H9 (cell line): ENCODE measurements at regions not wholly inside any gene's neighbourhood (a gene's known extent, or its start where the extent isn't known, plus 50 kb on each side); places are given as distances from the start of the nearest gene placed in this dataset.

Experiments used
- DNase-seq: peaks from one replicate; pipeline ENCODE4 v3.0.0-alpha.2; 2017
- H2AFZ ChIP-seq: one replicate; pipeline ENCODE4 v1.6.1; 2013; ENCODE audit warnings: mild to moderate bottlenecking, low read length, control low read depth, moderate library complexity
- H2AK5ac ChIP-seq: 2 replicates; pipeline ENCODE4 v1.6.1; 2013; ENCODE audit warnings: low read length, control low read depth, mixed read lengths; ENCODE audit not compliant: insufficient read length
- H2BK120ac ChIP-seq: one replicate; pipeline ENCODE4 v1.6.1; 2013; ENCODE audit warnings: low read depth, mild to moderate bottlenecking, low read length, control low read depth, inconsistent platforms; ENCODE audit not compliant: poor library complexity, severe bottlenecking
- H2BK12ac ChIP-seq: 2 replicates; pipeline ENCODE4 v1.6.1; 2013; ENCODE audit warnings: low read length, control low read depth, mixed read lengths, low read depth; ENCODE audit not compliant: insufficient read length
- H2BK15ac ChIP-seq: 2 replicates; pipeline ENCODE4 v1.6.1; 2013; ENCODE audit warnings: low read depth, low read length, control low read depth
- H2BK20ac ChIP-seq: one replicate; pipeline ENCODE4 v1.6.1; 2013; ENCODE audit warnings: low read depth, mild to moderate bottlenecking, low read length, control low read depth, inconsistent platforms; ENCODE audit not compliant: poor library complexity, severe bottlenecking
- H2BK5ac ChIP-seq: 2 replicates; pipeline ENCODE4 v1.6.1; 2013; ENCODE audit warnings: low read length, control low read depth, mixed read lengths; ENCODE audit not compliant: insufficient read length
- H3K14ac ChIP-seq: 2 replicates; pipeline ENCODE4 v1.6.1; 2013; ENCODE audit warnings: low read length, control low read depth; ENCODE audit not compliant: insufficient read depth
- H3K18ac ChIP-seq: 2 replicates; pipeline ENCODE4 v1.6.1; 2013; ENCODE audit warnings: low read depth, mild to moderate bottlenecking, mixed read lengths, low read length, control low read depth; ENCODE audit not compliant: insufficient read length
- H3K23ac ChIP-seq: 2 replicates; pipeline ENCODE4 v1.6.1; 2013; ENCODE audit warnings: low read length, control low read depth, mixed read lengths, low read depth; ENCODE audit not compliant: insufficient read length
- H3K23me2 ChIP-seq: 2 replicates; pipeline ENCODE4 v1.6.1; 2013; ENCODE audit warnings: low read depth, mild to moderate bottlenecking, mixed read lengths, low read length, control low read depth; ENCODE audit not compliant: insufficient read length, poor library complexity, severe bottlenecking
- H3K27ac ChIP-seq: 2 replicates; pipeline ENCODE4 v1.5.1; 2013; ENCODE audit warnings: low read length, control low read depth, mixed read lengths, low read depth; ENCODE audit not compliant: insufficient read length
- H3K27me3 ChIP-seq: 2 replicates; pipeline ENCODE4 v1.6.1; 2013; ENCODE audit warnings: low read length, control low read depth, inconsistent platforms; ENCODE audit not compliant: insufficient read depth
- H3K4ac ChIP-seq: 2 replicates; pipeline ENCODE4 v1.6.1; 2013; ENCODE audit warnings: low read depth, mild to moderate bottlenecking, control low read depth, inconsistent platforms, low read length, moderate library complexity
- H3K4me1 ChIP-seq: 2 replicates; pipeline ENCODE4 v1.6.1; 2013; ENCODE audit warnings: low read length, control low read depth, inconsistent platforms; ENCODE audit not compliant: insufficient read depth
- H3K4me2 ChIP-seq: 2 replicates; pipeline ENCODE4 v1.6.1; 2013; ENCODE audit warnings: low read length, control low read depth, mixed read lengths; ENCODE audit not compliant: insufficient read length, insufficient read depth
- H3K56ac ChIP-seq: 2 replicates; pipeline ENCODE4 v1.6.1; 2013; ENCODE audit warnings: low read depth, mild to moderate bottlenecking, mixed read lengths, low read length, control low read depth; ENCODE audit not compliant: insufficient read length
- H3K79me1 ChIP-seq: 2 replicates; pipeline ENCODE4 v1.6.1; 2013; ENCODE audit warnings: low read depth, mild to moderate bottlenecking, moderate library complexity, low read length, control low read depth, inconsistent platforms; ENCODE audit not compliant: insufficient read depth, poor library complexity, severe bottlenecking
- H3K79me2 ChIP-seq: 2 replicates; pipeline ENCODE4 v1.6.1; 2013; ENCODE audit warnings: low read length, control low read depth, inconsistent platforms; ENCODE audit not compliant: insufficient read depth
- H3K9ac ChIP-seq: 2 replicates; pipeline ENCODE4 v1.6.1; 2013; ENCODE audit warnings: low read length, control low read depth, mixed read lengths; ENCODE audit not compliant: insufficient read length; ENCODE audit errors: extremely low read depth
- H3K9me3 ChIP-seq: one replicate; pipeline ENCODE4 v1.6.1; 2013; ENCODE audit warnings: low read depth, low read length, inconsistent platforms; ENCODE audit not compliant: control insufficient read depth
- H3T11ph ChIP-seq: one replicate; pipeline ENCODE4 v1.6.1; 2013; ENCODE audit warnings: mild to moderate bottlenecking, low read length, control low read depth, inconsistent platforms
- H4K20me1 ChIP-seq: one replicate; pipeline ENCODE4 v1.6.1; 2013; ENCODE audit not compliant: control insufficient read depth, insufficient read length, insufficient read depth
- H4K5ac ChIP-seq: 2 replicates; pipeline ENCODE4 v1.6.1; 2013; ENCODE audit warnings: low read depth, mild to moderate bottlenecking, mixed read lengths, low read length, control low read depth; ENCODE audit not compliant: insufficient read length
- H4K8ac ChIP-seq: replicated peaks from 2 replicates; pipeline ENCODE4 v1.6.1; 2013; ENCODE audit warnings: low read length, control low read depth, mixed read lengths, low read depth; ENCODE audit not compliant: insufficient read length
- H4K91ac ChIP-seq: 2 replicates; pipeline ENCODE4 v1.6.1; 2013; ENCODE audit warnings: low read depth, mild to moderate bottlenecking, moderate library complexity, mixed read lengths, low read length, control low read depth; ENCODE audit not compliant: insufficient read length
- H3K27ac Mint-ChIP-seq, 3 experiments: 2 replicates in 2 of 3; 3 replicates in 1 of 3; pipeline ENCODE4 v1.8.0; 2020 to 2021; ENCODE audit warnings: mixed read lengths in 3 of 3, mild to moderate bottlenecking in 1 of 3, moderate library complexity in 1 of 3
- H3K27me3 Mint-ChIP-seq: 2 replicates; pipeline ENCODE4 v1.8.0; 2021; ENCODE audit warnings: low read depth, mild to moderate bottlenecking, moderate library complexity, mixed read lengths
- H3K36me3 Mint-ChIP-seq, 3 experiments: 2 replicates in 2 of 3; 3 replicates in 1 of 3; pipeline ENCODE4 v1.8.0; 2020 to 2021; ENCODE audit warnings: low read depth in 3 of 3, mixed read lengths in 3 of 3; ENCODE audit not compliant: insufficient read depth in 1 of 3
- H3K4me1 Mint-ChIP-seq, 2 experiments: 2 replicates each; pipeline ENCODE4 v1.8.0; 2020; ENCODE audit warnings: mixed read lengths in 2 of 2
- H3K4me3 Mint-ChIP-seq, 2 experiments: 2 replicates in 1 of 2; 3 replicates in 1 of 2; pipeline ENCODE4 v1.8.0; 2020 to 2021; ENCODE audit warnings: mild to moderate bottlenecking in 2 of 2, mixed read lengths in 2 of 2, moderate library complexity in 1 of 2
- H3K9me3 Mint-ChIP-seq, 2 experiments: 2 replicates in 1 of 2; 3 replicates in 1 of 2; pipeline ENCODE4 v1.8.0; 2020; ENCODE audit warnings: mild to moderate bottlenecking in 2 of 2, mixed read lengths in 2 of 2, moderate library complexity in 1 of 2
- WGBS: extraction: QIAGEN DNeasy Blood & Tissue Kit; methylation state at CpG from one replicate; pipeline ENCODE4 v1.1.7; 2013; ENCODE audit warnings: missing lambda C conversion rate, low lambda C conversion rate, mixed read lengths; ENCODE audit not compliant: insufficient read length; ENCODE audit errors: extremely low coverage; 5-methylcytosine and 5-hydroxymethylcytosine counted together
- TF ChIP-seq, protein P1 (sequence below): fragments of 200-600 bp; sonication (generic); conservative IDR thresholded peaks from 3 replicates; pipeline ENCODE4 v1.8.0; 2021; ENCODE audit warnings: antibody characterized with exemption, mild to moderate bottlenecking

DNA sequence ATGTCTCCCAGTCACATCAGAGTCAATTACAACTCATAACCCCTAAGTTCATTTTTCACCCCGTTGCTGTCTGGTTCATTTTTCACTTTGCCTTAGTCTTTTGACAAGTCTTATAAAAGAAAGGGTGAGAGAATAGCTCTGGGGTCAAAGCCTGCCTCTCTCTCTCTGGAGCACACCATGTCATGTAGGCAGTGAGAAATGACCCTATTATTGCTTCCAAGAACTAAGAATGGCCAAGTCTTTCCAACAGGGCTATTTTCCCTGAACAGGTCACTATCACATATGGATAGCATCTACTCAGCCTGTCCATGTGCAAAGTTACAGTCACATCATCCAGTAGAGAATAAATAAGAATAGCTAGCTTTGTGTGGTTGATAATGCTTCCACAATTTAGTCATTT is 655.5 kb upstream of the LRRC4C start:
- Mint-ChIP-seq H3K9me3 (no peaks in the 10 kb centered on the region), H3K27ac (no peak overlapping the region), H3K36me3 (no peaks in the 10 kb centered on the region), H3K4me1 (no peaks in the 10 kb centered on the region), H3K4me3 (no peak overlapping the region), H3K27me3 (no peaks in the 10 kb centered on the region)
- Histone ChIP-seq H2BK20ac (no peak overlapping the region), H3K79me1 (no peaks in the 10 kb centered on the region), H3K79me2 (no peaks in the 10 kb centered on the region), H3K27ac (no peak overlapping the region), H4K91ac (no peak overlapping the region), H2BK12ac (no peak overlapping the region), H3K23ac (no peak overlapping the region), H2BK120ac (no peak overlapping the region), H3K4me2 (no peak overlapping the region), H4K20me1 (no peaks in the 10 kb centered on the region), H2AK5ac (no peak overlapping the region), H3K14ac (no peak overlapping the region), H2AFZ (no peak overlapping the region), H3K18ac (no peak overlapping the region), H2BK5ac (no peak overlapping the region), H3T11ph (no peak overlapping the region), H3K23me2 (no peaks in the 10 kb centered on the region), H2BK15ac (no peak overlapping the region), H3K27me3 (no peaks in the 10 kb centered on the region), H3K4me1 (no peaks in the 10 kb centered on the region), H3K9ac (no peak overlapping the region), H3K4ac (no peak overlapping the region), H4K8ac (no peak overlapping the region), H3K56ac (no peak overlapping the region), H3K9me3 (no peaks in the 10 kb centered on the region), H4K5ac (no peak overlapping the region)
- no peak for DNase-seq
- TF ChIP-seq, protein P1, sequence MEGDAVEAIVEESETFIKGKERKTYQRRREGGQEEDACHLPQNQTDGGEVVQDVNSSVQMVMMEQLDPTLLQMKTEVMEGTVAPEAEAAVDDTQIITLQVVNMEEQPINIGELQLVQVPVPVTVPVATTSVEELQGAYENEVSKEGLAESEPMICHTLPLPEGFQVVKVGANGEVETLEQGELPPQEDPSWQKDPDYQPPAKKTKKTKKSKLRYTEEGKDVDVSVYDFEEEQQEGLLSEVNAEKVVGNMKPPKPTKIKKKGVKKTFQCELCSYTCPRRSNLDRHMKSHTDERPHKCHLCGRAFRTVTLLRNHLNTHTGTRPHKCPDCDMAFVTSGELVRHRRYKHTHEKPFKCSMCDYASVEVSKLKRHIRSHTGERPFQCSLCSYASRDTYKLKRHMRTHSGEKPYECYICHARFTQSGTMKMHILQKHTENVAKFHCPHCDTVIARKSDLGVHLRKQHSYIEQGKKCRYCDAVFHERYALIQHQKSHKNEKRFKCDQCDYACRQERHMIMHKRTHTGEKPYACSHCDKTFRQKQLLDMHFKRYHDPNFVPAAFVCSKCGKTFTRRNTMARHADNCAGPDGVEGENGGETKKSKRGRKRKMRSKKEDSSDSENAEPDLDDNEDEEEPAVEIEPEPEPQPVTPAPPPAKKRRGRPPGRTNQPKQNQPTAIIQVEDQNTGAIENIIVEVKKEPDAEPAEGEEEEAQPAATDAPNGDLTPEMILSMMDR, result no peak
- no CpG with 5 or more reads among the region's 1 CpG for WGBS
